Fibroblast of lung (primary cell): ENCODE measurements at regions not wholly inside any gene's neighbourhood (a gene's known extent, or its start where the extent isn't known, plus 50 kb on each side); places are given as distances from the start of the nearest gene placed in this dataset.

Source experiments
- DNase-seq, 2 donors: peaks; one replicate each; pipeline versions ENCODE4 v3.0.0 to v3.0.0-alpha.2; 2010; ENCODE audit warnings: low read depth in 2 of 2
- H2AFZ ChIP-seq: 2 replicates; pipeline ENCODE4 v1.5.1; 2012; ENCODE audit warnings: low read length, control low read depth, inconsistent platforms
- H3K27ac ChIP-seq: 2 replicates; pipeline ENCODE4 v1.5.1; 2011; ENCODE audit warnings: low read length, control low read depth; ENCODE audit not compliant: insufficient read depth
- H3K27me3 ChIP-seq: 2 replicates; pipeline ENCODE4 v1.5.1; 2011; ENCODE audit warnings: mild to moderate bottlenecking, low read length; ENCODE audit not compliant: control insufficient read depth, insufficient read depth
- H3K36me3 ChIP-seq: 2 replicates; pipeline ENCODE4 v1.5.1; 2011; ENCODE audit warnings: low read length; ENCODE audit not compliant: control insufficient read depth, insufficient read depth
- H3K4me1 ChIP-seq: 2 replicates; pipeline ENCODE4 v1.5.1; 2011; ENCODE audit warnings: low read length; ENCODE audit not compliant: control insufficient read depth, insufficient read depth; ENCODE audit errors: extremely low read depth
- H3K4me2 ChIP-seq: 2 replicates; pipeline ENCODE4 v1.5.1; 2011; ENCODE audit warnings: low read length, control low read depth; ENCODE audit not compliant: insufficient read depth; ENCODE audit errors: extremely low read depth
- H3K4me3 ChIP-seq, 4 experiments: fragments of 200-600 bp in 1 of 4; sonication (generic) in 1 of 4; replicated peaks in 1 of 4; 2 replicates each; pipeline ENCODE4 v1.5.1; 2011 to 2016; ENCODE audit warnings: low read length in 4 of 4, low read depth in 3 of 4, mild to moderate bottlenecking in 3 of 4, control low read depth in 2 of 4, inconsistent platforms in 1 of 4, mixed read lengths in 1 of 4; ENCODE audit not compliant: insufficient read depth in 1 of 4; ENCODE audit errors: control extremely low read depth in 1 of 4
- H3K79me2 ChIP-seq: 2 replicates; pipeline ENCODE4 v1.5.1; 2012; ENCODE audit warnings: mild to moderate bottlenecking, low read length, inconsistent platforms; ENCODE audit not compliant: control insufficient read depth, insufficient read depth
- H3K9ac ChIP-seq: 2 replicates; pipeline ENCODE4 v1.5.1; 2011; ENCODE audit warnings: mild to moderate bottlenecking, low read length, control low read depth; ENCODE audit not compliant: insufficient read depth
- H3K9me3 ChIP-seq: 2 replicates; pipeline ENCODE4 v1.5.1; 2012; ENCODE audit warnings: low read depth, low read length; ENCODE audit not compliant: control insufficient read depth, insufficient read depth
- H4K20me1 ChIP-seq: 2 replicates; pipeline ENCODE4 v1.5.1; 2011; ENCODE audit warnings: low read length; ENCODE audit not compliant: control insufficient read depth, insufficient read depth; ENCODE audit errors: extremely low read depth
- EZH2 ChIP-seq: IDR thresholded peaks from 2 replicates; pipeline ENCODE4 v1.5.1; 2012; ENCODE audit warnings: low read length, control low read depth, mild to moderate bottlenecking; ENCODE audit errors: missing control alignments
- TF ChIP-seq, protein P1 (sequence below), 2 donors: IDR thresholded peaks in 1 of 2; conservative IDR thresholded peaks in 1 of 2; 1 replicate in 1 of 2; 2 replicates in 1 of 2; pipeline ENCODE4 v1.5.1; 2011 to 2012; ENCODE audit warnings: low read length in 2 of 2, control low read depth in 1 of 2, inconsistent platforms in 1 of 2, low read depth in 1 of 2, mild to moderate bottlenecking in 1 of 2

DNA sequence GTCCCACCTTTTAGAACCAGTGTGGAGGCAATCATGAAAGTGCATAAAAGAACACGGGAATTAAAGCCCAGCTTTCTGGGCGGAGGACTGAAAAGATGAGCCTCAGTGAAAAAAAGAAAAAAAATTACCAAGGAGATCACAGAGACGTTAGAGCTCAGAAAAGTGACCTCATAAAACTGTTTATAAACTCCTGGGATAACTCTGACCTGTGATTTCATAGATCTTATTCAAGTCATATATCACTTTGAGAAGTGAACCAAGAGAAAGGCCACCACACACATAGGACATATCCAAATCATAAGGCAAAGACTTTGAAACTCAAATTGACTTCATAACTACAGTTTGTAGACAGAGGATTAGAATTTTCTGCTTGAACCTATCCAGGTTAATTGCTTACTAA lies 90.1 kb downstream of the KCNJ2 start:
- H2AFZ ChIP-seq = no peak overlapping the region
- H3K27ac ChIP-seq = no peak overlapping the region
- no peaks in the 10 kb centered on the region for H3K4me1 ChIP-seq
- H3K79me2 ChIP-seq = no peaks in the 10 kb centered on the region
- DNase-seq = no peak
- H3K9ac ChIP-seq = no peak overlapping the region
- TF ChIP-seq, protein P1, sequence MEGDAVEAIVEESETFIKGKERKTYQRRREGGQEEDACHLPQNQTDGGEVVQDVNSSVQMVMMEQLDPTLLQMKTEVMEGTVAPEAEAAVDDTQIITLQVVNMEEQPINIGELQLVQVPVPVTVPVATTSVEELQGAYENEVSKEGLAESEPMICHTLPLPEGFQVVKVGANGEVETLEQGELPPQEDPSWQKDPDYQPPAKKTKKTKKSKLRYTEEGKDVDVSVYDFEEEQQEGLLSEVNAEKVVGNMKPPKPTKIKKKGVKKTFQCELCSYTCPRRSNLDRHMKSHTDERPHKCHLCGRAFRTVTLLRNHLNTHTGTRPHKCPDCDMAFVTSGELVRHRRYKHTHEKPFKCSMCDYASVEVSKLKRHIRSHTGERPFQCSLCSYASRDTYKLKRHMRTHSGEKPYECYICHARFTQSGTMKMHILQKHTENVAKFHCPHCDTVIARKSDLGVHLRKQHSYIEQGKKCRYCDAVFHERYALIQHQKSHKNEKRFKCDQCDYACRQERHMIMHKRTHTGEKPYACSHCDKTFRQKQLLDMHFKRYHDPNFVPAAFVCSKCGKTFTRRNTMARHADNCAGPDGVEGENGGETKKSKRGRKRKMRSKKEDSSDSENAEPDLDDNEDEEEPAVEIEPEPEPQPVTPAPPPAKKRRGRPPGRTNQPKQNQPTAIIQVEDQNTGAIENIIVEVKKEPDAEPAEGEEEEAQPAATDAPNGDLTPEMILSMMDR (conservative IDR thresholded peaks at IDR 0.05 in 1 of 2, IDR thresholded peaks at IDR 0.05 in 1 of 2; ENCODE audit: low read depth in 1 of 2, low read length in 2 of 2) = no peak
- H4K20me1 ChIP-seq = no peaks in the 10 kb centered on the region
- no peaks in the 10 kb centered on the region for H3K9me3 ChIP-seq
- H3K36me3 ChIP-seq = no peaks in the 10 kb centered on the region
- H3K4me3 ChIP-seq = no peak overlapping the region
- H3K27me3 ChIP-seq = no peaks in the 10 kb centered on the region
- H3K4me2 ChIP-seq = no peak overlapping the region

DNA sequence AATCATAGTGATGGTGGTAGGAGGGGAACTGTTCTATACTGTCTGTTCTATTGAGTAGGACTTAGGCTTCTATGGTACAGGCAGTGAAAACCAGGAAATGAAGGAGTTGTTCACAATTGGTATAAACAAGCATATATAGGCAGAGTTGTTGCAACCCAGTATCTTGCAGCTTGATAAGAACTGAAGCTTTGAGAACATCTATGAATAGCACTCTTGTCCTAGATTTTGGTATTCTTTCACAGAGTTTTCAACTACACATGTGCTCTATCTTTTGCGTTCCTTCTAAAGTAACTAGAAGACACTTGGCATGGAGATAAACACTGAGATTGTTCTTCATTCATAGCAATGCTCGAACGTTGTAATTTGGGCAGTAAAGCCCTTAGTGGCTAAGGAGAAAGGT lies 91.8 kb downstream of the KCNJ2 start:
- no peak overlapping the region for H3K4me3 ChIP-seq
- no peak for TF ChIP-seq EZH2
- TF ChIP-seq, protein P1 (conservative IDR thresholded peaks at IDR 0.05 in 1 of 2, IDR thresholded peaks at IDR 0.05 in 1 of 2; ENCODE audit: low read depth in 1 of 2, low read length in 2 of 2) = no peak
- DNase-seq = no peak
- no peaks in the 10 kb centered on the region for H3K27me3 ChIP-seq
- H3K4me2 ChIP-seq = no peak overlapping the region
- H3K79me2 ChIP-seq = no peaks in the 10 kb centered on the region
- no peak overlapping the region for H3K27ac ChIP-seq
- no peaks in the 10 kb centered on the region for H3K36me3 ChIP-seq
- no peak overlapping the region for H2AFZ ChIP-seq
- H4K20me1 ChIP-seq = no peaks in the 10 kb centered on the region
- no peak overlapping the region for H3K9ac ChIP-seq
- no peaks in the 10 kb centered on the region for H3K4me1 ChIP-seq
- H3K9me3 ChIP-seq = no peaks in the 10 kb centered on the region

DNA sequence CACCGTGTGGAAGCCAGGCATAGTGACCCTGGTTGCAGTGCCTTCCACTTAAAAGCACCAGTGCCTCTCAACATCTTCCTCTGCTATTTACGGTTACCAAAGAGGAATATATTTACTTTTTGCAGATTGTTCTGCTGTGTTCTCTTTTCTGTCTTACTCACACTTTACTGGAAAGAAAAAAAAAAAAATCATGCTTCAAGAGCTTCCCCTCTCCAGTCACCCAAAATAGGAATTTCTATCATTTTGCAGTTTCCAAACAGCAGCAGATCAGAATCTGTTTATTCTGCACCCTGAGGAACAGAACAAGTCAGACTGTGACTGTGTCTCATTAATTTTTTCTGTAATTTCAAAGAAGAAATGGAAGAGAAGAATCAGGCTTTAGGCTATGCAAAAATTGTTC lies 96.1 kb downstream of the KCNJ2 start:
- Histone ChIP-seq H3K79me2 (no peaks in the 10 kb centered on the region), H3K9me3 (no peaks in the 10 kb centered on the region), H3K36me3 (no peaks in the 10 kb centered on the region), H3K27ac (no peak overlapping the region), H3K9ac (no peak overlapping the region), H2AFZ (no peak overlapping the region), H3K4me3 (no peak overlapping the region), H3K27me3 (no peaks in the 10 kb centered on the region), H3K4me1 (no peaks in the 10 kb centered on the region), H3K4me2 (no peak overlapping the region), H4K20me1 (no peaks in the 10 kb centered on the region)
- DNase-seq = no peak
- TF ChIP-seq EZH2 = no peak
- TF ChIP-seq, protein P1 (conservative IDR thresholded peaks at IDR 0.05 in 1 of 2, IDR thresholded peaks at IDR 0.05 in 1 of 2; ENCODE audit: low read depth in 1 of 2, low read length in 2 of 2) = no peak
